Endothelial cell (in vitro differentiated cells): ENCODE measurements at regions not wholly inside any gene's neighbourhood (a gene's known extent, or its start where the extent isn't known, plus 50 kb on each side); places are given as distances from the start of the nearest gene placed in this dataset.

Source experiments
- DNase-seq: peaks from one replicate; pipeline ENCODE4 v3.0.0; 2021; ENCODE audit warnings: low spot score
- H3K27ac Mint-ChIP-seq: one replicate; pipeline ENCODE4 v1.8.0; 2021; ENCODE audit warnings: mixed read lengths, inconsistent platforms; ENCODE audit not compliant: unreplicated experiment
- H3K27me3 Mint-ChIP-seq: one replicate; pipeline ENCODE4 v1.8.0; 2021; ENCODE audit warnings: mild to moderate bottlenecking, moderate library complexity, mixed read lengths, inconsistent platforms; ENCODE audit not compliant: unreplicated experiment
- H3K36me3 Mint-ChIP-seq: one replicate; pipeline ENCODE4 v1.8.0; 2021; ENCODE audit warnings: mild to moderate bottlenecking, low read depth, mixed read lengths, inconsistent platforms; ENCODE audit not compliant: unreplicated experiment
- H3K4me1 Mint-ChIP-seq: one replicate; pipeline ENCODE4 v1.8.0; 2021; ENCODE audit warnings: mild to moderate bottlenecking, mixed read lengths, inconsistent platforms; ENCODE audit not compliant: unreplicated experiment
- H3K4me3 Mint-ChIP-seq: one replicate; pipeline ENCODE4 v1.8.0; 2021; ENCODE audit warnings: mild to moderate bottlenecking, mixed read lengths, inconsistent platforms; ENCODE audit not compliant: unreplicated experiment
- H3K9me3 Mint-ChIP-seq: one replicate; pipeline ENCODE4 v1.8.0; 2021; ENCODE audit warnings: mixed read lengths, inconsistent platforms; ENCODE audit not compliant: unreplicated experiment
- CTCF ChIP-seq: fragments of 200-600 bp; sonication (generic); IDR thresholded peaks from one replicate; pipeline ENCODE4 v1.5.0; 2021; ENCODE audit warnings: antibody characterized with exemption; ENCODE audit not compliant: unreplicated experiment

- Mint-ChIP-seq H3K4me1 (no peaks in the 10 kb centered on the region), H3K27me3 (no peaks in the 10 kb centered on the region), H3K4me3 (no peak overlapping the region), H3K36me3 (no peaks in the 10 kb centered on the region), H3K27ac (no peak overlapping the region), H3K9me3 (no peaks in the 10 kb centered on the region)
- TF ChIP-seq CTCF, result no peak
- DNase-seq, result no peak
These were observed 731.9 kb downstream of the MTRR start for GRCh38 chr5:8600843-8601242.

GRCh38 chr5:8601831-8602354 is 732.9 kb downstream of the MTRR start:
- H3K27me3 Mint-ChIP-seq, result no peaks in the 10 kb centered on the region

GRCh38 chr5:8606231-8606630 is 737.3 kb downstream of the MTRR start:
- TF ChIP-seq CTCF, result no peak
- H3K4me3 Mint-ChIP-seq, result no peak overlapping the region
- H3K36me3 Mint-ChIP-seq, result no peaks in the 10 kb centered on the region
- no peaks in the 10 kb centered on the region for H3K27me3 Mint-ChIP-seq
- no peak overlapping the region for H3K27ac Mint-ChIP-seq
- DNase-seq, result no peak
- peaks cover 5% of the 10 kb centered on the region for H3K4me1 Mint-ChIP-seq
- H3K9me3 Mint-ChIP-seq, result no peaks in the 10 kb centered on the region

More at GRCh38 chr5:8601831-8602354, 732.9 kb downstream of the MTRR start:
- no peak overlapping the region for H3K27ac Mint-ChIP-seq
- H3K4me1 Mint-ChIP-seq, result no peaks in the 10 kb centered on the region
- DNase-seq, result no peak
- H3K4me3 Mint-ChIP-seq, result no peak overlapping the region
- H3K36me3 Mint-ChIP-seq, result no peaks in the 10 kb centered on the region
- H3K9me3 Mint-ChIP-seq, result no peaks in the 10 kb centered on the region
- TF ChIP-seq CTCF, result no peak

- Mint-ChIP-seq H3K9me3 (no peaks in the 10 kb centered on the region), H3K4me1 (peaks cover 12% of the 10 kb centered on the region), H3K27ac (no peak overlapping the region), H3K4me3 (no peak overlapping the region), H3K36me3 (no peaks in the 10 kb centered on the region), H3K27me3 (peaks cover 3% of the 10 kb centered on the region)
- no peak for DNase-seq
- no peak for TF ChIP-seq CTCF
These were observed 742.1 kb downstream of the MTRR start for GRCh38 chr5:8611067-8611466.

GRCh38 chr5:8613078-8613685 is 744.2 kb downstream of the MTRR start:
- Mint-ChIP-seq H3K27me3 (peaks cover 3% of the 10 kb centered on the region), H3K4me1 (peaks cover 12% of the 10 kb centered on the region), H3K4me3 (no peak overlapping the region), H3K36me3 (no peaks in the 10 kb centered on the region), H3K9me3 (no peaks in the 10 kb centered on the region), H3K27ac (no peak overlapping the region)
- DNase-seq, result no peak
- TF ChIP-seq CTCF, result no peak
